HEK293 (cell line): ENCODE measurements at regions not wholly inside any gene's neighbourhood (a gene's known extent, or its start where the extent isn't known, plus 50 kb on each side); places are given as distances from the start of the nearest gene placed in this dataset.
"Not testable (repeated sequence)": the region's sequence is repeated elsewhere in the genome, so short reads cannot be mapped to it uniquely, and the experiment has no call there.

Experiments
- CTCF ChIA-PET: fragments of 350-600 bp; formaldehyde crosslinking; extraction: SDS; loops from one replicate; lab custom pipeline; 2021; ENCODE audit warnings: antibody characterized with exemption; lab: Yijun Ruan, JAX
- POLR2A ChIA-PET: fragments of 300-600 bp; formaldehyde crosslinking; extraction: SDS; loops from one replicate; lab custom pipeline; 2020; ENCODE audit warnings: antibody characterized with exemption, inconsistent platforms; lab: Yijun Ruan, JAX
- H3K27ac ChIP-seq: fragments of 200-500 bp; sonication (Bioruptor generic); 2 replicates; pipeline ENCODE4 v1.5.1; 2014; ENCODE audit warnings: low read depth, low read length, control low read depth, inconsistent platforms; ENCODE audit errors: extremely low read depth
- H3K36me3 ChIP-seq, 2 experiments: fragments of 200-500 bp in 1 of 2; sonication (Bioruptor generic) in 1 of 2; 1 replicate in 1 of 2; 2 replicates in 1 of 2; pipeline ENCODE4 v1.5.1; 2014 to 2017; ENCODE audit warnings: inconsistent platforms in 2 of 2, low read length in 2 of 2; ENCODE audit not compliant: control insufficient read depth in 2 of 2, insufficient read depth in 1 of 2
- H3K4me1 ChIP-seq: fragments of 200-500 bp; sonication (Bioruptor generic); 2 replicates; pipeline ENCODE4 v1.5.1; 2014; ENCODE audit warnings: mild to moderate bottlenecking, low read length, inconsistent platforms; ENCODE audit not compliant: control insufficient read depth, insufficient read depth
- H3K4me3 ChIP-seq: 2 replicates; pipeline ENCODE4 v1.5.1; 2011; ENCODE audit warnings: low read depth, mild to moderate bottlenecking, control low read depth, low read length, moderate library complexity
- H3K9me3 ChIP-seq: fragments of 200-500 bp; sonication (Bioruptor generic); 2 replicates; pipeline ENCODE4 v1.5.1; 2014; ENCODE audit warnings: low read depth, low read length, inconsistent platforms; ENCODE audit not compliant: control insufficient read depth, insufficient read depth
- SETDB1 ChIP-seq: IDR thresholded peaks from one replicate; pipeline ENCODE4 v1.6.1; 2017; ENCODE audit warnings: mild to moderate bottlenecking, low read length, moderate library complexity, mixed read lengths; ENCODE audit not compliant: insufficient read length
- SP2 ChIP-seq: fragments of 450-650 bp; formaldehyde crosslinking; IDR thresholded peaks from 2 replicates; pipeline ENCODE4 v1.5.1; 2016; ENCODE audit warnings: missing biosample characterization, missing genetic modification characterization
- ZFP41 ChIP-seq: fragments of 450-650 bp; formaldehyde crosslinking; IDR thresholded peaks from 2 replicates; pipeline ENCODE4 v1.5.1; 2016; ENCODE audit warnings: missing biosample characterization, missing genetic modification characterization, borderline replicate concordance
- ZIC2 ChIP-seq: fragments of 450-650 bp; formaldehyde crosslinking; IDR thresholded peaks from 2 replicates; pipeline ENCODE4 v1.5.1; 2016; ENCODE audit warnings: missing biosample characterization, missing genetic modification characterization
- ZNF112 ChIP-seq: fragments of 450-650 bp; formaldehyde crosslinking; IDR thresholded peaks from 2 replicates; pipeline ENCODE4 v1.5.0; 2017; ENCODE audit warnings: missing biosample characterization, missing genetic modification characterization
- ZNF138 ChIP-seq: fragments of 450-650 bp; formaldehyde crosslinking; IDR thresholded peaks from 2 replicates; pipeline ENCODE4 v1.5.1; 2016; ENCODE audit warnings: missing biosample characterization, missing genetic modification characterization, borderline replicate concordance
- ZNF16 ChIP-seq: fragments of 450-650 bp; formaldehyde crosslinking; IDR thresholded peaks from 2 replicates; pipeline ENCODE4 v1.5.1; 2016; ENCODE audit warnings: low read depth, missing biosample characterization, missing genetic modification characterization
- ZNF174 ChIP-seq: fragments of 450-650 bp; formaldehyde crosslinking; IDR thresholded peaks from 2 replicates; pipeline ENCODE4 v1.5.0; 2017; ENCODE audit warnings: missing biosample characterization, mild to moderate bottlenecking, missing genetic modification characterization
- ZNF23 ChIP-seq: fragments of 450-650 bp; formaldehyde crosslinking; IDR thresholded peaks from 2 replicates; pipeline ENCODE4 v1.5.1; 2016; ENCODE audit warnings: missing biosample characterization, missing genetic modification characterization, borderline replicate concordance
- ZNF366 ChIP-seq: fragments of 450-650 bp; formaldehyde crosslinking; conservative IDR thresholded peaks from 2 replicates; pipeline ENCODE4 v1.5.1; 2016; ENCODE audit warnings: missing biosample characterization, missing genetic modification characterization
- ZNF37A ChIP-seq: fragments of 450-650 bp; IDR thresholded peaks from 2 replicates; pipeline ENCODE4 v1.5.1; 2018; ENCODE audit warnings: missing biosample characterization, missing genetic modification characterization
- ZNF433 ChIP-seq: fragments of 450-650 bp; formaldehyde crosslinking; IDR thresholded peaks from 2 replicates; pipeline ENCODE4 v1.5.1; 2016; ENCODE audit warnings: missing biosample characterization, missing genetic modification characterization, low read depth
- ZNF585B ChIP-seq: fragments of 450-650 bp; formaldehyde crosslinking; IDR thresholded peaks from 2 replicates; pipeline ENCODE4 v1.5.1; 2016; ENCODE audit warnings: missing biosample characterization, missing genetic modification characterization
- TF ChIP-seq, protein P1 (sequence below): fragments of 450-650 bp; formaldehyde crosslinking; IDR thresholded peaks from 2 replicates; pipeline ENCODE4 v1.5.1; 2016; ENCODE audit warnings: missing biosample characterization, missing genetic modification characterization
- TF ChIP-seq, protein P2 (sequence below): fragments of 450-650 bp; formaldehyde crosslinking; IDR thresholded peaks from 2 replicates; pipeline ENCODE4 v1.5.1; 2016; ENCODE audit warnings: missing biosample characterization, missing genetic modification characterization
- TF ChIP-seq, protein P3 (sequence below): fragments of 450-650 bp; formaldehyde crosslinking; IDR thresholded peaks from 2 replicates; pipeline ENCODE4 v1.5.1; 2016; ENCODE audit warnings: missing biosample characterization, missing genetic modification characterization
- TF ChIP-seq, protein P4 (sequence below): fragments of 450-650 bp; formaldehyde crosslinking; IDR thresholded peaks from 2 replicates; pipeline ENCODE4 v1.5.1; 2017; ENCODE audit warnings: missing biosample characterization, mild to moderate bottlenecking, missing genetic modification characterization, moderate library complexity

DNA sequence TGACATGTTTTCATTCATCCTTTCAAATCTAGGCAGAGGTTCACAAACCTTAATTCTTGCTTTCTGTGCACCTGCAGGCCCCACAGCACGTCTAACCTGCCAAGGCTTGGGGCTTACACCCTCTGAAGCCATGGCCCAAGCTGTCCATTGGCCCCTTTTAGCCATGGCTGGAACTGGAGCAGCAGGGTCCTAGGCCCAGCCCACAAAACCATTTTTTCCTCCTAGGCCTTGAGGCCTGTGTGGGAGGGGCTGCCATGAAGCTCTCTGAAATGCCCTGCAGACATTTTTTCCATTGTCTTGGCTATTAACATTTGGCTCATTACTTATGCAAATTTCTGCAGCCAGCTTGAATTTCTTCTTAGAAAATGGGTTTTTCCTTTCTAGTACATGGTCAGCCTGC is 547.5 kb downstream of the KCNH5 start:
- H3K27ac ChIP-seq, result no peak overlapping the region
- TF ChIP-seq, protein P1, sequence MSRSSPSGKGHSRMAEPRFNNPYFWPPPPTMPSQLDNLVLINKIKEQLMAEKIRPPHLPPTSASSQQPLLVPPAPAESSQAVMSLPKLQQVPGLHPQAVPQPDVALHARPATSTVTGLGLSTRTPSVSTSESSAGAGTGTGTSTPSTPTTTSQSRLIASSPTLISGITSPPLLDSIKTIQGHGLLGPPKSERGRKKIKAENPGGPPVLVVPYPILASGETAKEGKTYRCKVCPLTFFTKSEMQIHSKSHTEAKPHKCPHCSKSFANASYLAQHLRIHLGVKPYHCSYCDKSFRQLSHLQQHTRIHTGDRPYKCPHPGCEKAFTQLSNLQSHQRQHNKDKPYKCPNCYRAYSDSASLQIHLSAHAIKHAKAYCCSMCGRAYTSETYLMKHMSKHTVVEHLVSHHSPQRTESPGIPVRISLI (tag by site-specific recombination), result no peak
- TF ChIP-seq ZFP41 (tag by site-specific recombination) (no peak), SETDB1 (peak; percentile 38), ZNF585B (tag by site-specific recombination) (peak; percentile 77)

DNA sequence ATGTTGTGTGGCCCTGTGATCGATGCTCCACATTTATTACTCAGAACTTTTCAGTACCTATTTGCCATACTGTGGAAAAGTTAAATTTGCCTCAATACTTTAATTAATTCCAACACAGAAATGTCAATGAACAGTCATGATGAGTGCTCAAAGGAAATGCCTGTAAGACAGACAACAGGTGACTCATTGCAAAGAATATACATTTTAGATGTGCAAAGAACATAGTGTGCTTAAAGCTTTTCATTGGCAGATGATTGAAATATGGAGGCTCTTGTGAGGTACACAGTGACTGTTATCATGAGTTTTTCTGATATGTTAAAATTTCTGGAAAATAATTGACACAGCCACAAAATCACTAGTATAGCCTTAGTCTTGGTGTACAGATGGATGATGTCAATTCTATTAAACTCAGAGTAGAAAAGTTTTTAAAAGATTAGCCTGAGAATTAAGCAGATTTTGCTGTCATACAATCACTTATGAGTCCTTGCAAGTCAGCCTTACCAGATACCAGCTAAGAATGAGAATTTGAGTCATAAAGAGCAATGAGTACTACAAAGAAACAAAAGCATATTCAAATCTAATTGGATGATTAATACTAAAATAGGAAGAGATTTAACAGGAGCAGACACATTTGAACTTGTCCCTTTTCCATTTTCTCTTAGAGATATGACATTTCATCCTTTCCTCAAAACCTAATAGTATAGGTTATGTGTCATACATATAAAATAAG is 544.1 kb downstream of the KCNH5 start:
- POLR2A ChIA-PET, result no interaction called here
- Histone ChIP-seq H3K27ac (no peak overlapping the region), H3K9me3 (no peaks in the 10 kb centered on the region; the same call in 1 of the 2 replicates), H3K4me3 (no peak overlapping the region), H3K4me1 (no peaks in the 10 kb centered on the region), H3K36me3 (no peaks in the 10 kb centered on the region)
- CTCF ChIA-PET, result no interaction called here
- TF ChIP-seq SP2 (tag by site-specific recombination), result no peak
- TF ChIP-seq ZNF112, result no peak

More for the DNA sequence above, 547.5 kb downstream of the KCNH5 start:
- no peaks in the 10 kb centered on the region; the same call in 1 of the 2 replicates for H3K9me3 ChIP-seq
- CTCF ChIA-PET, result interaction anchor here (0.6 kb wide), 1 partner anchor 626 kb away, joined by 3 read pairs; no protein-coding TSS in a partner anchor
- no peaks in the 10 kb centered on the region for H3K36me3 ChIP-seq
- no peaks in the 10 kb centered on the region for H3K4me1 ChIP-seq
- POLR2A ChIA-PET, result no interaction called here
- no peak overlapping the region for H3K4me3 ChIP-seq

DNA sequence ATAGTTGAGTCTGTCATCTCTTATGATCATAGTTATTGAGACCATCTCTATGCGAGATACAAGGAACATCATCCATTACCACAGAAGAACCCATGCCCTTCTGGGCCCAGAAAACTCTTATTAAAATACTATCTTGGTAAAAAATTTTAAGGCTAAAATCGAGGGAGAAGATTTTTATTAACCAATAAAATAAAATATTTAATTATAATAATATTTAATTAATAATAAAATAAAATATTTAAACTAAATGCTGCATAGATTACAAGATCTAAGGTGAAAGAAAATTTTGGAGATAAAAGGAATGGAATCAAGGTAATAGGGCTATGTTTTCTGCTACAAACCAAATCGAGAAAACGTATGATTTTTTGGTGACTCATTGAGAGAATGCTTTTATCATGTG is 540.2 kb downstream of the KCNH5 start:
- H3K9me3 ChIP-seq, result no peaks in the 10 kb centered on the region
- H3K27ac ChIP-seq, result no peak overlapping the region
- no peaks in the 10 kb centered on the region for H3K36me3 ChIP-seq
- ChIA-PET CTCF (no interaction called here), POLR2A (no interaction called here)
- no peaks in the 10 kb centered on the region for H3K4me1 ChIP-seq
- no peak overlapping the region for H3K4me3 ChIP-seq
- TF ChIP-seq, protein P2, sequence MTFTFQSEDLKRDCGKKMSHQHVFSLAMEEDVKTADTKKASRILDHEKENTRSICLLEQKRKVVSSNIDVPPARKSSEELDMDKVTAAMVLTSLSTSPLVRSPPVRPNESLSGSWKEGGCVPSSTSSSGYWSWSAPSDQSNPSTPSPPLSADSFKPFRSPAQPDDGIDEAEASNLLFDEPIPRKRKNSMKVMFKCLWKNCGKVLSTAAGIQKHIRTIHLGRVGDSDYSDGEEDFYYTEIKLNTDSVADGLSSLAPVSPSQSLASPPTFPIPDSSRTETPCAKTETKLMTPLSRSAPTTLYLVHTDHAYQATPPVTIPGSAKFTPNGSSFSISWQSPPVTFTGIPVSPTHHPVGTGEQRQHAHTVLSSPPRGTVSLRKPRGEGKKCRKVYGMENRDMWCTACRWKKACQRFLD (tag by site-specific recombination), result no peak
- no peak for TF ChIP-seq ZNF433 (tag by site-specific recombination)
- TF ChIP-seq, protein P3, sequence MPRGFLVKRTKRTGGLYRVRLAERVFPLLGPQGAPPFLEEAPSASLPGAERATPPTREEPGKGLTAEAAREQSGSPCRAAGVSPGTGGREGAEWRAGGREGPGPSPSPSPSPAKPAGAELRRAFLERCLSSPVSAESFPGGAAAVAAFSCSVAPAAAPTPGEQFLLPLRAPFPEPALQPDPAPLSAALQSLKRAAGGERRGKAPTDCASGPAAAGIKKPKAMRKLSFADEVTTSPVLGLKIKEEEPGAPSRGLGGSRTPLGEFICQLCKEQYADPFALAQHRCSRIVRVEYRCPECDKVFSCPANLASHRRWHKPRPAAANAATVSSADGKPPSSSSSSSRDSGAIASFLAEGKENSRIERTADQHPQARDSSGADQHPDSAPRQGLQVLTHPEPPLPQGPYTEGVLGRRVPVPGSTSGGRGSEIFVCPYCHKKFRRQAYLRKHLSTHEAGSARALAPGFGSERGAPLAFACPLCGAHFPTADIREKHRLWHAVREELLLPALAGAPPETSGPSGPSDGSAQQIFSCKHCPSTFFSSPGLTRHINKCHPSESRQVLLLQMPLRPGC (tag by site-specific recombination), result no peak
- TF ChIP-seq ZNF138 (tag by site-specific recombination), result no peak
- TF ChIP-seq ZIC2, result no peak
- TF ChIP-seq ZNF37A, result no peak
- TF ChIP-seq, protein P4, sequence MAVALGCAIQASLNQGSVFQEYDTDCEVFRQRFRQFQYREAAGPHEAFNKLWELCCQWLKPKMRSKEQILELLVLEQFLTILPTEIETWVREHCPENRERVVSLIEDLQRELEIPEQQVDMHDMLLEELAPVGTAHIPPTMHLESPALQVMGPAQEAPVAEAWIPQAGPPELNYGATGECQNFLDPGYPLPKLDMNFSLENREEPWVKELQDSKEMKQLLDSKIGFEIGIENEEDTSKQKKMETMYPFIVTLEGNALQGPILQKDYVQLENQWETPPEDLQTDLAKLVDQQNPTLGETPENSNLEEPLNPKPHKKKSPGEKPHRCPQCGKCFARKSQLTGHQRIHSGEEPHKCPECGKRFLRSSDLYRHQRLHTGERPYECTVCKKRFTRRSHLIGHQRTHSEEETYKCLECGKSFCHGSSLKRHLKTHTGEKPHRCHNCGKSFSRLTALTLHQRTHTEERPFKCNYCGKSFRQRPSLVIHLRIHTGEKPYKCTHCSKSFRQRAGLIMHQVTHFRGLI, result no peak
- no peak for TF ChIP-seq ZNF366 (tag by site-specific recombination)
- TF ChIP-seq ZNF174, result no peak
- TF ChIP-seq ZNF16, result no peak
- TF ChIP-seq ZNF23 (tag by site-specific recombination), result no peak

DNA sequence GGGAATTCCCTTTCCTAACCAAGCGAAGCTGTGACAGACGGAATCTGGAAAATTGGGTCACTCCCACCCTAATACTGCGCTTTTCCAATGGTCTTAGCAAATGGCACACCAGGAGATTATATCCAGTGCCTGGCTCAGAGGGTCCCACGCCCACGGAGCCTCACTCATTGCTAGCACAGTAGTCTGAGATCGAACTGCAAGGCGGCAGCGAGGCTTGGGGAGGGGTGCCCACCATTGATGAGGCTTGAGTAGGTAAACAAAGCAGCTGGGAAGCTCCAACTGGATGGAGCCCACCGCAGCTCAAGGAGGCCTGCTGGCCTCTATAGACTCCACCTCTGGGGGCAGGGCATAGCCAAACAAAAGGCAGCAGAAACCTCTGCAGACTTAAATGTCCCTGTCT is 523.9 kb downstream of the KCNH5 start:
- H3K36me3 ChIP-seq, H3K27ac ChIP-seq, POLR2A ChIA-PET, H3K4me3 ChIP-seq, H3K9me3 ChIP-seq, CTCF ChIA-PET, H3K4me1 ChIP-seq: not testable (repeated sequence)
